Neuronal stem cell (in vitro differentiated cells): ENCODE measurements at regions not wholly inside any gene's neighbourhood (a gene's known extent, or its start where the extent isn't known, plus 50 kb on each side); places are given as distances from the start of the nearest gene placed in this dataset.

Source experiments
- DNase-seq: peaks from one replicate; pipeline ENCODE4 v3.0.0-alpha.2; 2013; ENCODE audit warnings: low spot score
- H2AFZ ChIP-seq: one replicate; pipeline ENCODE4 v1.6.1; 2013; ENCODE audit warnings: mild to moderate bottlenecking, low read length, inconsistent platforms
- H2AK5ac ChIP-seq: 2 replicates; pipeline ENCODE4 v1.6.1; 2013; ENCODE audit warnings: low read depth, mild to moderate bottlenecking, inconsistent platforms, low read length, moderate library complexity, mixed read lengths
- H2BK120ac ChIP-seq: 2 replicates; pipeline ENCODE4 v1.6.1; 2013; ENCODE audit warnings: low read depth, mild to moderate bottlenecking, inconsistent platforms, low read length, moderate library complexity, mixed read lengths
- H2BK12ac ChIP-seq: one replicate; pipeline ENCODE4 v1.6.1; 2013; ENCODE audit warnings: low read length, inconsistent platforms
- H2BK15ac ChIP-seq: 2 replicates; pipeline ENCODE4 v1.6.1; 2013; ENCODE audit warnings: mild to moderate bottlenecking, low read length, inconsistent platforms, mixed read lengths
- H2BK5ac ChIP-seq: one replicate; pipeline ENCODE4 v1.6.1; 2013; ENCODE audit warnings: inconsistent platforms, mild to moderate bottlenecking, low read length, moderate library complexity
- H3K14ac ChIP-seq: one replicate; pipeline ENCODE4 v1.6.1; 2013; ENCODE audit warnings: low read length, inconsistent platforms
- H3K18ac ChIP-seq: 2 replicates; pipeline ENCODE4 v1.6.1; 2013; ENCODE audit warnings: low read length, inconsistent platforms
- H3K23ac ChIP-seq: 2 replicates; pipeline ENCODE4 v1.6.1; 2013; ENCODE audit warnings: low read depth, mild to moderate bottlenecking, mixed read lengths, low read length, inconsistent platforms; ENCODE audit not compliant: poor library complexity
- H3K27ac ChIP-seq: replicated peaks from 3 replicates; pipeline ENCODE4 v1.5.1; 2013; ENCODE audit warnings: low read length, inconsistent platforms
- H3K27me3 ChIP-seq, 3 experiments: 2 replicates each; pipeline ENCODE4 v1.6.1; 2013; ENCODE audit warnings: low read length in 3 of 3, mild to moderate bottlenecking in 2 of 3, inconsistent platforms in 1 of 3, low read depth in 1 of 3, mixed read lengths in 1 of 3, moderate library complexity in 1 of 3; ENCODE audit not compliant: control insufficient read depth in 3 of 3, insufficient read depth in 3 of 3
- H3K36me3 ChIP-seq, 2 donors: replicated peaks in 1 of 2; 2 replicates each; pipeline ENCODE4 v1.6.1; 2013; ENCODE audit warnings: low read length in 2 of 2; ENCODE audit not compliant: control insufficient read depth in 2 of 2, insufficient read depth in 2 of 2
- H3K4ac ChIP-seq: 2 replicates; pipeline ENCODE4 v1.6.1; 2013; ENCODE audit warnings: inconsistent platforms, mild to moderate bottlenecking, low read length, moderate library complexity
- H3K4me1 ChIP-seq, 2 donors: 1 replicate in 1 of 2; 2 replicates in 1 of 2; pipeline ENCODE4 v1.6.1; 2013; ENCODE audit warnings: low read length in 2 of 2, low read depth in 1 of 2; ENCODE audit not compliant: control insufficient read depth in 2 of 2, insufficient read depth in 1 of 2
- H3K4me2 ChIP-seq: one replicate; pipeline ENCODE4 v1.6.1; 2013; ENCODE audit warnings: mild to moderate bottlenecking, low read length, inconsistent platforms; ENCODE audit not compliant: insufficient read depth, poor library complexity, severe bottlenecking
- H3K4me3 ChIP-seq, 2 donors: 2 replicates each; pipeline ENCODE4 v1.5.1; 2013; ENCODE audit warnings: low read length in 2 of 2, mild to moderate bottlenecking in 2 of 2, inconsistent platforms in 1 of 2, moderate library complexity in 1 of 2
- H3K79me1 ChIP-seq: one replicate; pipeline ENCODE4 v1.6.1; 2013; ENCODE audit warnings: low read depth, mild to moderate bottlenecking, inconsistent platforms, low read length, moderate library complexity
- H3K9ac ChIP-seq: one replicate; pipeline ENCODE4 v1.6.1; 2013; ENCODE audit warnings: mild to moderate bottlenecking, low read depth, low read length, inconsistent platforms; ENCODE audit not compliant: poor library complexity
- H3K9me3 ChIP-seq, 2 donors: replicated peaks in 1 of 2; 2 replicates each; pipeline versions ENCODE3 to v1.6.1; 2013; ENCODE audit warnings: low read length in 2 of 2, mild to moderate bottlenecking in 2 of 2, inconsistent platforms in 1 of 2, low read depth in 1 of 2, mixed read lengths in 1 of 2, moderate library complexity in 1 of 2; ENCODE audit not compliant: control insufficient read depth in 2 of 2, insufficient read depth in 1 of 2
- H4K8ac ChIP-seq: one replicate; pipeline ENCODE4 v1.6.1; 2013; ENCODE audit warnings: low read depth, mild to moderate bottlenecking, inconsistent platforms, low read length, moderate library complexity
- H4K91ac ChIP-seq: one replicate; pipeline ENCODE4 v1.6.1; 2013; ENCODE audit warnings: low read length, low read depth, mild to moderate bottlenecking, inconsistent platforms; ENCODE audit not compliant: poor library complexity
- WGBS, 2 donors: extraction: QIAGEN DNeasy Blood & Tissue Kit; methylation state at CpG; one replicate each; pipeline ENCODE4 v1.1.7; 2013; ENCODE audit warnings: missing lambda C conversion rate in 2 of 2, mixed read lengths in 1 of 2; ENCODE audit not compliant: insufficient read length in 2 of 2, insufficient replicate concordance in 1 of 2; ENCODE audit errors: extremely low coverage in 2 of 2; 5-methylcytosine and 5-hydroxymethylcytosine counted together

- Histone ChIP-seq H2BK15ac (no peak overlapping the region), H3K4me2 (no peak overlapping the region), H3K18ac (no peak overlapping the region), H4K8ac (no peak overlapping the region), H2BK120ac (no peak overlapping the region), H3K4me1 (no peaks in the 10 kb centered on the region), H3K27ac (no peak overlapping the region), H3K4ac (no peak overlapping the region), H3K27me3 (peaks cover 0 to 2% (median 0%) of the 10 kb centered on the region in 3 experiments), H2AK5ac (no peak overlapping the region), H3K4me3 (no peak overlapping the region), H2BK5ac (no peak overlapping the region), H2BK12ac (no peak overlapping the region), H3K79me1 (no peaks in the 10 kb centered on the region), H4K91ac (no peak overlapping the region), H3K9me3 (no peaks in the 10 kb centered on the region), H3K9ac (no peak overlapping the region), H3K23ac (no peak overlapping the region), H3K14ac (no peak overlapping the region), H2AFZ (no peak overlapping the region), H3K36me3 (no peaks in the 10 kb centered on the region)
- no CpG with 5 or more reads among the region's 6 CpGs for WGBS, 2 donors
- no peak for DNase-seq
Observed at GRCh38 chr9:108467653-108468324, 388.0 kb downstream of the ACTL7B start.

- no peak overlapping the region for H3K9ac ChIP-seq
- no peak overlapping the region for H2BK120ac ChIP-seq
- no peak overlapping the region for H4K8ac ChIP-seq
- no peak overlapping the region for H2BK5ac ChIP-seq
- H2AK5ac ChIP-seq: no peak overlapping the region
- no peak overlapping the region for H3K4ac ChIP-seq
- no peaks in the 10 kb centered on the region for H3K36me3 ChIP-seq
- peaks cover 0 to 2% (median 0%) of the 10 kb centered on the region in 3 experiments for H3K27me3 ChIP-seq
- no peak overlapping the region for H2AFZ ChIP-seq
- DNase-seq: no peak
- H3K14ac ChIP-seq: no peak overlapping the region
- WGBS, 2 donors: no CpG with 5 or more reads among the region's 2 CpGs
- no peak overlapping the region for H3K4me3 ChIP-seq
- no peak overlapping the region for H3K18ac ChIP-seq
- H3K79me1 ChIP-seq: no peaks in the 10 kb centered on the region
- no peak overlapping the region for H3K27ac ChIP-seq
- H3K9me3 ChIP-seq: no peaks in the 10 kb centered on the region
- no peak overlapping the region for H3K23ac ChIP-seq
- no peak overlapping the region for H2BK12ac ChIP-seq
- H3K4me1 ChIP-seq: no peaks in the 10 kb centered on the region
- H2BK15ac ChIP-seq: no peak overlapping the region
- no peak overlapping the region for H4K91ac ChIP-seq
- no peak overlapping the region for H3K4me2 ChIP-seq
Observed at GRCh38 chr9:108467161-108467560, 388.6 kb downstream of the ACTL7B start.

GRCh38 chr9:108466304-108466703, 389.5 kb downstream of the ACTL7B start:
- no peak overlapping the region for H2AFZ ChIP-seq
- no peak overlapping the region for H3K4me2 ChIP-seq
- no peak overlapping the region for H2BK120ac ChIP-seq
- no peak overlapping the region for H2BK5ac ChIP-seq
- no peak for DNase-seq
- no peak overlapping the region for H2BK15ac ChIP-seq
- H3K18ac ChIP-seq: no peak overlapping the region
- no peaks in the 10 kb centered on the region for H3K36me3 ChIP-seq
- H3K14ac ChIP-seq: no peak overlapping the region
- no peak overlapping the region for H3K9ac ChIP-seq
- H2BK12ac ChIP-seq: no peak overlapping the region
- WGBS, 2 donors: no CpG with 5 or more reads among the region's 2 CpGs
- H4K91ac ChIP-seq: no peak overlapping the region
- no peak overlapping the region for H2AK5ac ChIP-seq
- H3K4me1 ChIP-seq: no peaks in the 10 kb centered on the region
- no peak overlapping the region for H3K27ac ChIP-seq
- H4K8ac ChIP-seq: no peak overlapping the region
- no peak overlapping the region for H3K4ac ChIP-seq
- H3K79me1 ChIP-seq: no peaks in the 10 kb centered on the region
- H3K9me3 ChIP-seq: no peaks in the 10 kb centered on the region
- no peak overlapping the region for H3K23ac ChIP-seq
- peaks cover 0 to 2% (median 0%) of the 10 kb centered on the region in 3 experiments for H3K27me3 ChIP-seq
- no peak overlapping the region for H3K4me3 ChIP-seq

- H3K18ac ChIP-seq: no peak overlapping the region
- no peak overlapping the region for H2BK120ac ChIP-seq
- no peak overlapping the region for H3K14ac ChIP-seq
- WGBS, 2 donors: no CpG with 5 or more reads among the region's 3 CpGs
- H3K27ac ChIP-seq: no peak overlapping the region
- no peak overlapping the region for H2AK5ac ChIP-seq
- no peak overlapping the region for H2BK15ac ChIP-seq
- no peaks in the 10 kb centered on the region for H3K79me1 ChIP-seq
- H3K9me3 ChIP-seq: no peaks in the 10 kb centered on the region
- H3K23ac ChIP-seq: no peak overlapping the region
- H2AFZ ChIP-seq: no peak overlapping the region
- H3K4ac ChIP-seq: no peak overlapping the region
- no peak overlapping the region for H4K8ac ChIP-seq
- no peaks in the 10 kb centered on the region for H3K36me3 ChIP-seq
- no peak overlapping the region for H2BK12ac ChIP-seq
- no peak for DNase-seq
- H3K4me1 ChIP-seq: no peaks in the 10 kb centered on the region
- H3K4me2 ChIP-seq: no peak overlapping the region
- H3K4me3 ChIP-seq: no peak overlapping the region
- no peak overlapping the region for H2BK5ac ChIP-seq
- peaks cover 0 to 2% (median 0%) of the 10 kb centered on the region in 3 experiments for H3K27me3 ChIP-seq
- H4K91ac ChIP-seq: no peak overlapping the region
- no peak overlapping the region for H3K9ac ChIP-seq
Observed at GRCh38 chr9:108463932-108464606, 391.7 kb downstream of the ACTL7B start.
